Pancreas (tissue), 10 donors: ENCODE measurements at regions not wholly inside any gene's neighbourhood (a gene's known extent, or its start where the extent isn't known, plus 50 kb on each side); places are given as distances from the start of the nearest gene placed in this dataset.

ENCODE experiments used
- ATAC-seq, 4 donors: fragments of 200-7000 bp; cut with Tn5 transposase; one replicate each; pipeline versions ENCODE4 v1.8.0 to v1.9.1; 2020; ENCODE audit warnings: mild to moderate bottlenecking in 4 of 4, moderate library complexity in 4 of 4
- DNase-seq, 6 donors: peaks; one replicate each; pipeline ENCODE4 v3.0.0-alpha.2; 2020
- FAIRE-seq: peaks from 2 replicates; lab custom pipeline; 2012; peaks lifted over from hg19 to GRCh38; lab: Jason Lieb, UNC
- H3K27ac ChIP-seq, 4 donors: fragments of 200-600 bp; sonication (generic); 1 replicate in 3 of 4; 2 replicates in 1 of 4; pipeline versions ENCODE4 v1.5.0 to v1.8.0; 2020
- H3K27me3 ChIP-seq, 4 donors: fragments of 200-600 bp; one replicate each; pipeline ENCODE4 v1.8.0; 2021
- H3K36me3 ChIP-seq, 3 donors: fragments of 200-600 bp; sonication (generic) in 1 of 3; one replicate each; pipeline versions ENCODE4 v1.5.0 to v1.8.0; 2020 to 2021
- H3K4me1 ChIP-seq, 3 donors: fragments of 200-600 bp; one replicate each; pipeline ENCODE4 v1.8.0; 2021
- H3K4me3 ChIP-seq, 4 donors: fragments of 200-600 bp; sonication (generic) in 2 of 4; one replicate each; pipeline versions ENCODE4 v1.5.0 to v1.8.0; 2020 to 2021
- H3K9me3 ChIP-seq, 4 donors: fragments of 200-600 bp; one replicate each; pipeline ENCODE4 v1.8.0; 2021
- CTCF ChIP-seq, 4 donors: fragments of 200-600 bp; sonication (generic) in 3 of 4; IDR thresholded peaks; one replicate each; pipeline versions ENCODE4 v1.5.0 to v1.8.0; 2021; ENCODE audit warnings: antibody characterized with exemption in 4 of 4
- WGBS, 2 donors: extraction: QIAGEN DNeasy Blood & Tissue Kit; methylation state at CpG; one replicate each; pipeline ENCODE4 v1.1.7; 2013; 5-methylcytosine and 5-hydroxymethylcytosine counted together
- intact Hi-C, 3 donors: fragments of 100-400 bp; cut with DNase I; formaldehyde crosslinking; loops; one replicate each; pipeline versions ENCODE4 v1.11.1 to v1.14.2; 2022
- donor health status: healthy with polysubstance abuse.
- donor health status: DM: no; HTN: no; CAD: no; lungs with moderate emphysema.
- donor health status: DM: no; HTN: no; CAD: no.
- donor health status: control.
- donor health status: control.
- donor health status: Bipolar disorder and iron deficiency.
- donor health status: DM: yes; HTN: yes; CAD: no.
- donor health status: DM: no; HTN: no; CAD: no.
- donor health status: DM: no; HTN: no; CAD: no.
- donor health status: DM: yes; HTN: yes; CAD: no.

DNA sequence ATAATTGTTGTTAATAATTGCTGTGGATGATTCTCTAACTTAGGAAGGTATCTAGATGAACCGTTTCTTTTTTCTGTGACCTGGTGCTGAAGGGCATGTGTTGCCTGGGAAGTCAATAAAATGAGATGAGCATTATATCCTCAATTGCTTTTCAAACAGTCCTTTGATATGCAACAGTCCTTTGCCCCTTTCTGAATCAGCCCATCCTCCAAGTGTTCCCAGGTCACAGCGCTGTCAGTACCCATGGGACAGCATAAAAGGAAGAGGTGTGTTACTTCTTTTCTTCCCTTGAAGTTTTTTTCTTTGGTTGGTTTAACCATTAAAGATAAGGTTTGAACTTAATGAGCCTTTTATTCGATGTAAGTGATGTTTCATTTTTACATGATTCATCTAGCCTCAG is 651.8 kb downstream of the SEMA5A start:
- Histone ChIP-seq H3K36me3 (no peaks in the 10 kb centered on the region), H3K27ac (no peak overlapping the region), H3K9me3 (no peaks in the 10 kb centered on the region), H3K4me1 (no peaks in the 10 kb centered on the region), H3K4me3 (no peak overlapping the region), H3K27me3 (no peaks in the 10 kb centered on the region)
- intact Hi-C loops, result no loop called here
- WGBS, 2 donors, result 39 to 50% methylated on average over 3 of the region's 3 CpGs
- DNase-seq (no peak), ATAC-seq (no peak), FAIRE-seq (no peak)
- no peak for TF ChIP-seq CTCF (IDR thresholded peaks at IDR 0.05)

GRCh38 chr5:8895062-8895461 is 650.8 kb downstream of the SEMA5A start:
- Histone ChIP-seq H3K27me3 (no peaks in the 10 kb centered on the region), H3K9me3 (no peaks in the 10 kb centered on the region), H3K4me1 (no peaks in the 10 kb centered on the region), H3K36me3 (no peaks in the 10 kb centered on the region), H3K27ac (no peak overlapping the region), H3K4me3 (no peak overlapping the region)
- no peak for DNase-seq
- no peak for FAIRE-seq
- WGBS, 2 donors, result 56 to 74% methylated on average over 4 of the region's 4 CpGs
- ATAC-seq, result no peak
- TF ChIP-seq CTCF (IDR thresholded peaks at IDR 0.05), result no peak
- intact Hi-C loops, result no loop called here

- intact Hi-C loops, result no loop called here
- no peak for TF ChIP-seq CTCF (IDR thresholded peaks at IDR 0.05)
- H3K4me1 ChIP-seq, result no peaks in the 10 kb centered on the region
- H3K27me3 ChIP-seq, result no peaks in the 10 kb centered on the region
- no peak for DNase-seq
- no peaks in the 10 kb centered on the region for H3K36me3 ChIP-seq
- H3K4me3 ChIP-seq, result no peak overlapping the region
- no peak for FAIRE-seq
- H3K27ac ChIP-seq, result no peak overlapping the region
- no peak for ATAC-seq
- WGBS, 2 donors, result 70 to 71% methylated on average over 1 of the region's 1 CpG
- H3K9me3 ChIP-seq, result no peaks in the 10 kb centered on the region
Observed at GRCh38 chr5:8895599-8895998, 650.3 kb downstream of the SEMA5A start.

GRCh38 chr5:8897316-8897715 is 648.6 kb downstream of the SEMA5A start:
- FAIRE-seq (no peak), ATAC-seq (no peak), DNase-seq (no peak)
- Histone ChIP-seq H3K4me3 (no peak overlapping the region), H3K36me3 (no peaks in the 10 kb centered on the region), H3K27ac (no peak overlapping the region), H3K4me1 (no peaks in the 10 kb centered on the region), H3K27me3 (no peaks in the 10 kb centered on the region), H3K9me3 (no peaks in the 10 kb centered on the region)
- no peak for TF ChIP-seq CTCF (IDR thresholded peaks at IDR 0.05)
- WGBS, 2 donors, result 70 to 74% methylated on average over 5 of the region's 5 CpGs
- intact Hi-C loops, result no loop called here

DNA sequence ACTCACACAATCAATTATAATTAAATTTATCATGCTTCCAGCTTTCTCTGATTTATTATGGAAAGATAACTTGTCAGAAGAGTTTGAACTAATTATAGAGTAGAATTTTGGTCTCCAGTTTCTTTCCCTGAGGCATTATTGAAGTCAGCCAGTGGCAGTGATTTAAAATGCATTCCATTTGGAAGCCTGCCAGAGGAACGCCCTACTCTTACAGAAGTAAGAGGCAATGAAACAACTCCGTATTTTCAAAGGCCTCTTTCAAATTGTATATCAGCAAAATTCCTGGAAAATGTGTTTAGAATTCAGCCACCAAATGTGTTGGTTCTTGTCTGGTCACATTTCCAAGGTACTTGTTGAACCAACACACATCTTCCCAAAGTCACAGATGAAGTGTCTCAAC is 640.9 kb downstream of the SEMA5A start:
- intact Hi-C loops, result no loop called here
- 18 to 29% methylated on average over 2 of the region's 2 CpGs for WGBS, 2 donors
- Histone ChIP-seq H3K27me3 (peaks cover 0 to 5% (median 0%) of the 10 kb centered on the region in 4 donors), H3K4me3 (no peak overlapping the region), H3K36me3 (no peaks in the 10 kb centered on the region), H3K9me3 (no peaks in the 10 kb centered on the region), H3K4me1 (no peaks in the 10 kb centered on the region), H3K27ac (no peak overlapping the region)
- ATAC-seq, result no peak
- no peak for TF ChIP-seq CTCF (IDR thresholded peaks at IDR 0.05)
- no peak for FAIRE-seq
- no peak for DNase-seq
